ENCODE measurements at regions not wholly inside any gene's neighbourhood (a gene's known extent, or its start where the extent isn't known, plus 50 kb on each side); places are given as distances from the start of the nearest gene placed in this dataset.

DNA sequence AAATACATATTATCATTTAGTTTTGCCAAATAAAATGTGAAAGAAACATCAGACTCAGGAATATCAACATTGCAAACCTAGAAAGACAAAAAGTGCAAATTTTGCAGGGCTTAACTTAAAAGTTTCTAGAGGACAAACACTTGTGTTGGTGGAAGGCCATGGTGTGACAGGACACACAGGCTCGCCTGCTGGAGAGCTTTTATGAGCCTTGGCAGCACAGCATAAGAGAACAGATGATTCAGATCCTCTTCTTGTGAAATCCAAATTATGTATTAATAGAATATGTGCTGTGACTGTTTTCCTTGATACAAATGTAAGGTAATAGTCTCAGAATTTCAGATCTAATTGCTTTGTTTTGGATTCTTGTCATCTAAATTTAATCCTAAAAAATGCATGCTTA, 72.9 kb upstream of the ABCB5 start:
- Histone ChIP-seq H2AK5ac (ENCODE audit: insufficient read length, low read length) (no peak overlapping the region), H2BK120ac (ENCODE audit: low read depth, low read length, poor library complexity, severe bottlenecking) (no peak overlapping the region), H3K56ac (ENCODE audit: insufficient read length, low read depth, low read length) (no peak overlapping the region), H3K23ac (ENCODE audit: insufficient read length, low read depth, low read length) (no peak overlapping the region), H3K27me3 (ENCODE audit: insufficient read depth, low read length) (no peaks in the 10 kb centered on the region), H3K4me1 (ENCODE audit: insufficient read depth, low read length) (peaks cover 3% of the 10 kb centered on the region; the same call in 1 of the 2 replicates), H4K8ac (replicated peaks; ENCODE audit: insufficient read length, low read depth, low read length) (no peak overlapping the region), H3K79me2 (ENCODE audit: insufficient read depth, low read length) (no peaks in the 10 kb centered on the region), H2AFZ (ENCODE audit: low read length) (no peak overlapping the region), H2BK12ac (ENCODE audit: insufficient read length, low read depth, low read length) (no peak overlapping the region), H3K79me1 (ENCODE audit: insufficient read depth, low read depth, low read length, poor library complexity, severe bottlenecking) (no peaks in the 10 kb centered on the region), H4K91ac (ENCODE audit: insufficient read length, low read depth, low read length) (no peak overlapping the region), H3K23me2 (ENCODE audit: insufficient read length, low read depth, low read length, poor library complexity, severe bottlenecking) (no peaks in the 10 kb centered on the region), H3K9me3 (ENCODE audit: control insufficient read depth, low read depth, low read length) (no peaks in the 10 kb centered on the region), H2BK15ac (ENCODE audit: low read depth, low read length) (no peak overlapping the region), H3K9ac (ENCODE audit: extremely low read depth, insufficient read length, low read length) (no peak overlapping the region), H2BK5ac (ENCODE audit: insufficient read length, low read length) (no peak overlapping the region), H4K20me1 (ENCODE audit: control insufficient read depth, insufficient read depth, insufficient read length) (no peaks in the 10 kb centered on the region), H2BK20ac (ENCODE audit: low read depth, low read length, poor library complexity, severe bottlenecking) (no peak overlapping the region), H3T11ph (ENCODE audit: low read length) (no peak overlapping the region), H3K27ac (ENCODE audit: insufficient read length, low read depth, low read length) (no peak overlapping the region), H3K4me2 (ENCODE audit: insufficient read depth, insufficient read length, low read length) (no peak overlapping the region), H4K5ac (ENCODE audit: insufficient read length, low read depth, low read length) (no peak overlapping the region), H3K14ac (ENCODE audit: insufficient read depth, low read length) (no peak overlapping the region), H3K4ac (ENCODE audit: low read depth, low read length) (no peak overlapping the region), H3K18ac (ENCODE audit: insufficient read length, low read depth, low read length) (no peak overlapping the region)
- Mint-ChIP-seq H3K9me3 (peaks cover 8 to 9% of the 10 kb centered on the region in 2 experiments; a peak in 3 of 5 replicates), H3K36me3 (ENCODE audit: insufficient read depth in 1 of 3, low read depth in 3 of 3) (peaks cover 0 to 4% (median 0%) of the 10 kb centered on the region in 3 experiments; a peak in 2 of 7 replicates), H3K27ac (no peak overlapping the region), H3K27me3 (ENCODE audit: low read depth) (no peaks in the 10 kb centered on the region), H3K4me1 (peaks cover 6 to 7% of the 10 kb centered on the region in 2 experiments), H3K4me3 (no peak overlapping the region)
- no CpG with 5 or more reads among the region's 1 CpG for WGBS (ENCODE audit: extremely low coverage, insufficient read length, low lambda C conversion rate)
- TF ChIP-seq, protein P1, sequence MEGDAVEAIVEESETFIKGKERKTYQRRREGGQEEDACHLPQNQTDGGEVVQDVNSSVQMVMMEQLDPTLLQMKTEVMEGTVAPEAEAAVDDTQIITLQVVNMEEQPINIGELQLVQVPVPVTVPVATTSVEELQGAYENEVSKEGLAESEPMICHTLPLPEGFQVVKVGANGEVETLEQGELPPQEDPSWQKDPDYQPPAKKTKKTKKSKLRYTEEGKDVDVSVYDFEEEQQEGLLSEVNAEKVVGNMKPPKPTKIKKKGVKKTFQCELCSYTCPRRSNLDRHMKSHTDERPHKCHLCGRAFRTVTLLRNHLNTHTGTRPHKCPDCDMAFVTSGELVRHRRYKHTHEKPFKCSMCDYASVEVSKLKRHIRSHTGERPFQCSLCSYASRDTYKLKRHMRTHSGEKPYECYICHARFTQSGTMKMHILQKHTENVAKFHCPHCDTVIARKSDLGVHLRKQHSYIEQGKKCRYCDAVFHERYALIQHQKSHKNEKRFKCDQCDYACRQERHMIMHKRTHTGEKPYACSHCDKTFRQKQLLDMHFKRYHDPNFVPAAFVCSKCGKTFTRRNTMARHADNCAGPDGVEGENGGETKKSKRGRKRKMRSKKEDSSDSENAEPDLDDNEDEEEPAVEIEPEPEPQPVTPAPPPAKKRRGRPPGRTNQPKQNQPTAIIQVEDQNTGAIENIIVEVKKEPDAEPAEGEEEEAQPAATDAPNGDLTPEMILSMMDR (conservative IDR thresholded peaks at IDR 0.05), result no peak
- DNase-seq, result no peak
